Neural cell (in vitro differentiated cells): ENCODE measurements at regions not wholly inside any gene's neighbourhood (a gene's known extent, or its start where the extent isn't known, plus 50 kb on each side); places are given as distances from the start of the nearest gene placed in this dataset.

Experiments
- H2AFZ ChIP-seq: fragments of 200-600, 300-800 bp; sonication (generic), shearing (Covaris generic); 2 replicates; pipeline ENCODE4 v1.6.0; 2014; ENCODE audit warnings: low read depth, mild to moderate bottlenecking, antibody characterized with exemption, low read length, moderate library complexity
- H3F3A ChIP-seq: fragments of 200-600 bp; shearing (Covaris generic); 2 replicates; pipeline ENCODE4 v1.6.1; 2016; ENCODE audit warnings: mild to moderate bottlenecking, moderate library complexity, mixed read lengths, antibody characterized with exemption, low read length; ENCODE audit not compliant: insufficient read depth, poor library complexity, severe bottlenecking
- H3K27ac ChIP-seq: fragments of 200-600, 300-800 bp; sonication (generic), shearing (Covaris generic); 2 replicates; pipeline ENCODE4 v1.5.1; 2014; ENCODE audit warnings: mild to moderate bottlenecking, low read length, moderate library complexity
- H3K27me3 ChIP-seq: fragments of 300-800, 200-600 bp; sonication (generic), shearing (Covaris generic); 2 replicates; pipeline ENCODE4 v1.6.0; 2014; ENCODE audit warnings: mild to moderate bottlenecking, low read depth, low read length, moderate library complexity; ENCODE audit not compliant: insufficient read depth
- H3K36me3 ChIP-seq: fragments of 300-800, 200-600 bp; sonication (generic), shearing (Covaris generic); 2 replicates; pipeline ENCODE4 v1.5.1; 2014; ENCODE audit warnings: mild to moderate bottlenecking, antibody characterized with exemption, low read length, moderate library complexity; ENCODE audit not compliant: insufficient read depth
- H3K4me2 ChIP-seq: fragments of 300-800, 200-600 bp; sonication (generic), shearing (Covaris generic); 2 replicates; pipeline ENCODE4 v1.6.0; 2014; ENCODE audit warnings: mild to moderate bottlenecking, low read length
- H3K4me3 ChIP-seq: fragments of 300-800, 200-600 bp; sonication (generic), shearing (Covaris generic); 2 replicates; pipeline ENCODE4 v1.5.1; 2014; ENCODE audit warnings: mild to moderate bottlenecking, low read length, moderate library complexity
- H3K79me2 ChIP-seq: fragments of 200-600 bp; shearing (Covaris generic); replicated peaks from 2 replicates; pipeline ENCODE4 v1.6.0; 2014; ENCODE audit warnings: mild to moderate bottlenecking, low read length, moderate library complexity; ENCODE audit not compliant: insufficient read depth
- H3K9ac ChIP-seq: fragments of 300-800, 200-600 bp; sonication (generic), shearing (Covaris generic); 2 replicates; pipeline ENCODE4 v1.6.1; 2016; ENCODE audit warnings: mild to moderate bottlenecking, low read length, mixed read lengths
- H3K9me2 ChIP-seq: fragments of 200-600 bp; shearing (Covaris generic); 2 replicates; pipeline ENCODE4 v1.6.1; 2016; ENCODE audit warnings: mild to moderate bottlenecking, low read length, mixed read lengths; ENCODE audit not compliant: insufficient read depth
- H3K9me3 ChIP-seq: fragments of 200-600, 300-800 bp; sonication (generic), shearing (Covaris generic); 2 replicates; pipeline ENCODE4 v1.6.1; 2016; ENCODE audit warnings: mild to moderate bottlenecking, mixed run types, low read length, moderate library complexity, mixed read lengths
- H4K20me1 ChIP-seq: fragments of 200-600 bp; shearing (Covaris generic); 2 replicates; pipeline ENCODE4 v1.6.1; 2016; ENCODE audit warnings: mild to moderate bottlenecking, mixed run types; ENCODE audit not compliant: insufficient read depth
- EP300 ChIP-seq: fragments of 450-650 bp; conservative IDR thresholded peaks from 2 replicates; pipeline ENCODE4 v1.6.1; 2014; ENCODE audit warnings: antibody characterized with exemption, mild to moderate bottlenecking, moderate library complexity; ENCODE audit not compliant: poor library complexity, severe bottlenecking
- EZH2 ChIP-seq: fragments of 200-600, 300-800 bp; shearing (Covaris generic), sonication (generic); IDR thresholded peaks from 2 replicates; pipeline ENCODE4 v1.6.1; 2014; ENCODE audit warnings: antibody characterized with exemption, low read length, borderline replicate concordance, mild to moderate bottlenecking; ENCODE audit not compliant: insufficient read depth, poor library complexity, severe bottlenecking
- MXI1 ChIP-seq: fragments of 450-650 bp; conservative IDR thresholded peaks from 2 replicates; pipeline ENCODE4 v1.6.1; 2014; ENCODE audit warnings: antibody characterized with exemption, mild to moderate bottlenecking; ENCODE audit not compliant: poor library complexity, severe bottlenecking
- POLR2AphosphoS5 ChIP-seq: IDR thresholded peaks from 2 replicates; pipeline ENCODE4 v1.6.1; 2012
- RAD21 ChIP-seq: fragments of 450-650 bp; conservative IDR thresholded peaks from 2 replicates; pipeline ENCODE4 v1.6.1; 2014; ENCODE audit warnings: antibody characterized with exemption, mild to moderate bottlenecking, moderate library complexity
- SMC3 ChIP-seq: fragments of 450-650 bp; conservative IDR thresholded peaks from 2 replicates; pipeline ENCODE4 v1.6.1; 2014; ENCODE audit warnings: antibody characterized with exemption, mild to moderate bottlenecking, moderate library complexity; ENCODE audit not compliant: poor library complexity
- TAF1 ChIP-seq: IDR thresholded peaks from 2 replicates; pipeline ENCODE4 v1.6.1; 2012; ENCODE audit warnings: low read depth
- TF ChIP-seq, protein P1 (sequence below): fragments of 450-650 bp; IDR thresholded peaks from 2 replicates; pipeline ENCODE4 v1.5.1; 2014; ENCODE audit warnings: antibody characterized with exemption, mild to moderate bottlenecking, moderate library complexity; ENCODE audit not compliant: poor library complexity, severe bottlenecking
- TF ChIP-seq, protein P2 (sequence below): IDR thresholded peaks from 2 replicates; pipeline ENCODE4 v1.6.1; 2012; ENCODE audit warnings: borderline replicate concordance

DNA sequence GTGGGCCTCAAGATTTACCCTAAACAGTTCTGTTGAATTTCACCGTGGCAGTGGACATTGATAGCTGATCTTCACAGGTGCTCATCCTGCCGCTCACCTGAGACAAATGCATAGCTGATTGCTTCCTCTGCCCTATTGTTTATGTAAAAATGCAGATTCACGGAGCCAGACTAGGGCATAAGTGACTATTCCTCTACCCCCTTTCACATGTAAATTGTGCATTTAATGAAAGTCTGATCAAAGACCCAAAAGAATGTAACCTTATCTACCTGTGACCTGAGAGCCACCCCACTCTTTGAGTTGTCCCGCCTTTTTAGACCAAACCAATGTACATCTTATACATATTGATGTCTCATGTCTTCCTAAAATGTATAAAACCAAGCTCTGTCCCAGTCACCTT is 312.4 kb upstream of the CDH5 start:
- Histone ChIP-seq H3K9me3 (no peaks in the 10 kb centered on the region), H3K27me3 (no peaks in the 10 kb centered on the region), H2AFZ (no peak overlapping the region), H3K4me3 (no peak overlapping the region), H3F3A (no peaks in the 10 kb centered on the region), H3K36me3 (no peaks in the 10 kb centered on the region), H4K20me1 (no peaks in the 10 kb centered on the region), H3K9ac (no peak overlapping the region), H3K9me2 (no peaks in the 10 kb centered on the region), H3K79me2 (no peaks in the 10 kb centered on the region), H3K4me2 (no peak overlapping the region), H3K27ac (no peak overlapping the region)
- no peak for TF ChIP-seq SMC3
- no peak for TF ChIP-seq EP300
- TF ChIP-seq POLR2AphosphoS5: no peak
- TF ChIP-seq, protein P1, sequence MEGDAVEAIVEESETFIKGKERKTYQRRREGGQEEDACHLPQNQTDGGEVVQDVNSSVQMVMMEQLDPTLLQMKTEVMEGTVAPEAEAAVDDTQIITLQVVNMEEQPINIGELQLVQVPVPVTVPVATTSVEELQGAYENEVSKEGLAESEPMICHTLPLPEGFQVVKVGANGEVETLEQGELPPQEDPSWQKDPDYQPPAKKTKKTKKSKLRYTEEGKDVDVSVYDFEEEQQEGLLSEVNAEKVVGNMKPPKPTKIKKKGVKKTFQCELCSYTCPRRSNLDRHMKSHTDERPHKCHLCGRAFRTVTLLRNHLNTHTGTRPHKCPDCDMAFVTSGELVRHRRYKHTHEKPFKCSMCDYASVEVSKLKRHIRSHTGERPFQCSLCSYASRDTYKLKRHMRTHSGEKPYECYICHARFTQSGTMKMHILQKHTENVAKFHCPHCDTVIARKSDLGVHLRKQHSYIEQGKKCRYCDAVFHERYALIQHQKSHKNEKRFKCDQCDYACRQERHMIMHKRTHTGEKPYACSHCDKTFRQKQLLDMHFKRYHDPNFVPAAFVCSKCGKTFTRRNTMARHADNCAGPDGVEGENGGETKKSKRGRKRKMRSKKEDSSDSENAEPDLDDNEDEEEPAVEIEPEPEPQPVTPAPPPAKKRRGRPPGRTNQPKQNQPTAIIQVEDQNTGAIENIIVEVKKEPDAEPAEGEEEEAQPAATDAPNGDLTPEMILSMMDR: no peak
- TF ChIP-seq, protein P2, sequence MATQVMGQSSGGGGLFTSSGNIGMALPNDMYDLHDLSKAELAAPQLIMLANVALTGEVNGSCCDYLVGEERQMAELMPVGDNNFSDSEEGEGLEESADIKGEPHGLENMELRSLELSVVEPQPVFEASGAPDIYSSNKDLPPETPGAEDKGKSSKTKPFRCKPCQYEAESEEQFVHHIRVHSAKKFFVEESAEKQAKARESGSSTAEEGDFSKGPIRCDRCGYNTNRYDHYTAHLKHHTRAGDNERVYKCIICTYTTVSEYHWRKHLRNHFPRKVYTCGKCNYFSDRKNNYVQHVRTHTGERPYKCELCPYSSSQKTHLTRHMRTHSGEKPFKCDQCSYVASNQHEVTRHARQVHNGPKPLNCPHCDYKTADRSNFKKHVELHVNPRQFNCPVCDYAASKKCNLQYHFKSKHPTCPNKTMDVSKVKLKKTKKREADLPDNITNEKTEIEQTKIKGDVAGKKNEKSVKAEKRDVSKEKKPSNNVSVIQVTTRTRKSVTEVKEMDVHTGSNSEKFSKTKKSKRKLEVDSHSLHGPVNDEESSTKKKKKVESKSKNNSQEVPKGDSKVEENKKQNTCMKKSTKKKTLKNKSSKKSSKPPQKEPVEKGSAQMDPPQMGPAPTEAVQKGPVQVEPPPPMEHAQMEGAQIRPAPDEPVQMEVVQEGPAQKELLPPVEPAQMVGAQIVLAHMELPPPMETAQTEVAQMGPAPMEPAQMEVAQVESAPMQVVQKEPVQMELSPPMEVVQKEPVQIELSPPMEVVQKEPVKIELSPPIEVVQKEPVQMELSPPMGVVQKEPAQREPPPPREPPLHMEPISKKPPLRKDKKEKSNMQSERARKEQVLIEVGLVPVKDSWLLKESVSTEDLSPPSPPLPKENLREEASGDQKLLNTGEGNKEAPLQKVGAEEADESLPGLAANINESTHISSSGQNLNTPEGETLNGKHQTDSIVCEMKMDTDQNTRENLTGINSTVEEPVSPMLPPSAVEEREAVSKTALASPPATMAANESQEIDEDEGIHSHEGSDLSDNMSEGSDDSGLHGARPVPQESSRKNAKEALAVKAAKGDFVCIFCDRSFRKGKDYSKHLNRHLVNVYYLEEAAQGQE: no peak
- no peak for TF ChIP-seq RAD21
- TF ChIP-seq MXI1: no peak
- TF ChIP-seq TAF1: no peak
- TF ChIP-seq EZH2: no peak

DNA sequence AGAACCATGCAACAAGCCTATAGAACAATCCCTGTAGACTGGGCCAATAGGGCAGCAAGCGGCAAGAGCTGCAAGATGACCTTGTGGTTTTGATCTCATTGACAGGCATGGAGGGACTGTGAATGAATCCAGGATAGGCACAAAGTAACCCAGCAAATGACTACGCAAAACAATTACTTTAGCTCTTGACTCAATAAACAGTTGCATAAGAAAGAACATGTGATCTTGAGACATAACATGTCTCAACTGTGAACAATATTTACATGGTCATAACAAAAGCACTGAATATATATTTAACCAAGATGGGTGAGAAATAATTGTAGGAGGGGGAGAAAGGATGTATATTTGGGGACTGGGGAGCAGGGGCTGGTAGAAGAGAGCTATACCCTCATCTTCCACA is 313.7 kb upstream of the CDH5 start:
- Histone ChIP-seq H2AFZ (no peak overlapping the region), H3K4me2 (no peak overlapping the region), H3K36me3 (no peaks in the 10 kb centered on the region), H4K20me1 (no peaks in the 10 kb centered on the region), H3K9ac (no peak overlapping the region), H3K9me2 (peaks cover 2% of the 10 kb centered on the region), H3K4me3 (no peak overlapping the region), H3F3A (no peaks in the 10 kb centered on the region), H3K27ac (no peak overlapping the region), H3K9me3 (no peaks in the 10 kb centered on the region), H3K79me2 (no peaks in the 10 kb centered on the region), H3K27me3 (no peaks in the 10 kb centered on the region)
- TF ChIP-seq MXI1: no peak
- no peak for TF ChIP-seq EP300
- TF ChIP-seq RAD21: no peak
- TF ChIP-seq TAF1: no peak
- TF ChIP-seq, protein P1: no peak
- no peak for TF ChIP-seq POLR2AphosphoS5
- TF ChIP-seq, protein P2: no peak
- no peak for TF ChIP-seq EZH2
